GM12891 (cell line): ENCODE measurements at regions not wholly inside any gene's neighbourhood (a gene's known extent, or its start where the extent isn't known, plus 50 kb on each side); places are given as distances from the start of the nearest gene placed in this dataset.

ENCODE experiments used
- PAX5 ChIP-seq: IDR thresholded peaks from 2 replicates; pipeline ENCODE4 v1.6.1; 2011; ENCODE audit warnings: low read length, moderate library complexity, mild to moderate bottlenecking; ENCODE audit not compliant: insufficient read depth, severe bottlenecking
- POLR2A ChIP-seq: IDR thresholded peaks from 2 replicates; pipeline ENCODE4 v1.6.1; 2011; ENCODE audit warnings: low read depth, low read length, control low read depth
- POLR2AphosphoS5 ChIP-seq: IDR thresholded peaks from 2 replicates; pipeline ENCODE4 v1.6.1; 2011; ENCODE audit warnings: low read depth, low read length, control low read depth
- POU2F2 ChIP-seq: IDR thresholded peaks from 2 replicates; pipeline ENCODE4 v1.6.1; 2011; ENCODE audit warnings: low read depth, mild to moderate bottlenecking, control low read depth, low read length, moderate library complexity
- SPI1 ChIP-seq: IDR thresholded peaks from 2 replicates; pipeline ENCODE4 v1.6.1; 2011; ENCODE audit warnings: low read depth, low read length, control low read depth
- TAF1 ChIP-seq: IDR thresholded peaks from 2 replicates; pipeline ENCODE4 v1.6.1; 2011; ENCODE audit warnings: low read depth, low read length, control low read depth

DNA sequence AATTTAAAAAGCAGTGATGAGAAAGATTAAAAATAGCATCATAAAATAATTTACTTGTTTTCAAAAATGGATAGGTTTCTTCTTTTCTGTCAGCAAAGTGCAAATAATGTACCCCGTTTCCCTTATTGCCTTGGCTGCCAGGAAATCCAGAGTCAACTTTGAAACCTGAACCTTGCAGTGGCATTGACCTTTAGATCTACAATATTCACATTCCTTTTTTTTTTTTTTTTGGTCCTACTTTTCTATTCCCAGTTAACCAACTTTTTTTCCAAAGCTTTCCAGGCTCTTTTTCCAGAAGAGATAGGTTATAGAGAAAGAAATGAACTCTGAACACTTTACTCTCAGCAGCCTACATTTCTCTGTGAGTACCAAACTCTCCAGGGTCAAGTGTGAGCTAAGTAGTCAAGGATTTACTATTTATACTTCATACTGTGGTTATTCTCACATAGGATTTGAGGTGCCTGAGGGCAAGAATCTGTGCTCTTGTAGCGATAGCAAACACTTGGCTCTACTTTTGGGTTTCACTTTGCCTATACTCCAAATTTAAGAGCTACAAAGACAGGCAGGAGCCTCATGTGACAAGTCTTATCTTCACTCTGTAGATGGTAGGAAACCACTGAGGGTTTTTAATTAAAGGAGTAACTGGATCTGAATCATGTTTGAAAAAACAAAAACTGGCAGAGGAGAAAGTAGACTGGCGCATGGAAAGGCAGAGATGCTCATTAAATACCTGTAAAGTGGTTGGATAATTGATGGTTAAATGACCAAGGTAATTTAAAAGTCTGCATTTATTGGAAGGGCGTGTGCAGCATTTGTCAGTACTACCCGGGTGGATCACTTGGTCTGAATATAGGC lies 63.2 kb upstream of the TMEM17 start:
- TF ChIP-seq POLR2AphosphoS5, result no peak
- TF ChIP-seq POLR2A, result no peak
- TF ChIP-seq POU2F2, result no peak
- no peak for TF ChIP-seq SPI1
- no peak for TF ChIP-seq TAF1
- no peak for TF ChIP-seq PAX5
